H1 (cell line): ENCODE measurements at regions not wholly inside any gene's neighbourhood (a gene's known extent, or its start where the extent isn't known, plus 50 kb on each side); places are given as distances from the start of the nearest gene placed in this dataset.

Source experiments
- CHD7 ChIP-seq: fragments of 300-600 bp; sonication (generic); IDR thresholded peaks from 2 replicates; pipeline ENCODE4 v1.7.1; 2012; ENCODE audit warnings: low read length, moderate library complexity, mild to moderate bottlenecking, inconsistent platforms; ENCODE audit not compliant: insufficient replicate concordance
- HDAC6 ChIP-seq: IDR thresholded peaks from one replicate; pipeline ENCODE4 v1.7.1; 2012; ENCODE audit warnings: low read depth, mild to moderate bottlenecking, inconsistent platforms, low read length, moderate library complexity
- JUND ChIP-seq: IDR thresholded peaks from 2 replicates; pipeline ENCODE4 v1.6.1; 2011; ENCODE audit warnings: mild to moderate bottlenecking, improper control_type of control experiment, low read length
- NRF1 ChIP-seq: IDR thresholded peaks from 2 replicates; pipeline ENCODE4 v1.6.1; 2011; ENCODE audit warnings: mild to moderate bottlenecking, low read depth, low read length, improper control_type of control experiment
- TCF12 ChIP-seq: IDR thresholded peaks from 2 replicates; pipeline ENCODE4 v1.6.1; 2011; ENCODE audit warnings: low read depth, mild to moderate bottlenecking, low read length
- ZNF274 ChIP-seq: IDR thresholded peaks from 2 replicates; pipeline ENCODE4 v1.7.0; 2012; ENCODE audit warnings: low read length, borderline replicate concordance; ENCODE audit errors: extremely low read depth

GRCh38 chr6:22208026-22208425, 88.8 kb downstream of the PRL start (continued):
- TF ChIP-seq CHD7: no peak
- no peak for TF ChIP-seq NRF1
- TF ChIP-seq ZNF274: no peak
- no peak for TF ChIP-seq JUND
- TF ChIP-seq TCF12: no peak
- TF ChIP-seq HDAC6: no peak
